ENCODE measurements at regions not wholly inside any gene's neighbourhood (a gene's known extent, or its start where the extent isn't known, plus 50 kb on each side); places are given as distances from the start of the nearest gene placed in this dataset.

- TF ChIP-seq CTCF (IDR thresholded peaks at IDR 0.05) = no peak
- no peak for TF ChIP-seq POLR2A (IDR thresholded peaks at IDR 0.05)
These were observed 153.7 kb upstream of the SFSWAP start for GRCh38 chr12:131557078-131557709.

Measured in adrenal gland (tissue), 5 donors.